Breast epithelium (tissue), 4 donors: ENCODE measurements at regions not wholly inside any gene's neighbourhood (a gene's known extent, or its start where the extent isn't known, plus 50 kb on each side); places are given as distances from the start of the nearest gene placed in this dataset.

Experiments
- DNase-seq, 2 donors: peaks; one replicate each; pipeline ENCODE4 v3.0.0-alpha.2; 2019; ENCODE audit warnings: low spot score in 2 of 2
- H3K27ac ChIP-seq, 2 donors: fragments of 200-600 bp; sonication (generic) in 1 of 2; one replicate each; pipeline ENCODE4 v1.5.1; 2016 to 2019; ENCODE audit warnings: mild to moderate bottlenecking in 1 of 2
- H3K27me3 ChIP-seq, 2 donors: fragments of 200-600 bp; sonication (generic) in 1 of 2; one replicate each; pipeline versions ENCODE4 v1.5.1 to v1.6.0; 2017 to 2019; ENCODE audit warnings: control low read depth in 1 of 2, mild to moderate bottlenecking in 1 of 2
- H3K36me3 ChIP-seq: fragments of 200-600 bp; one replicate; pipeline ENCODE4 v1.5.1; 2019
- H3K4me1 ChIP-seq, 2 donors: fragments of 200-600 bp; sonication (generic); one replicate each; pipeline ENCODE4 v1.5.1; 2016 to 2019; ENCODE audit warnings: control low read depth in 1 of 2
- H3K4me3 ChIP-seq, 3 donors: fragments of 200-600 bp; sonication (generic); 1 replicate in 2 of 3; 2 replicates in 1 of 3; pipeline ENCODE4 v1.5.1; 2016 to 2019; ENCODE audit warnings: mild to moderate bottlenecking in 3 of 3, moderate library complexity in 2 of 3
- H3K9me3 ChIP-seq, 2 donors: fragments of 200-600 bp; sonication (generic) in 1 of 2; one replicate each; pipeline ENCODE4 v1.5.1; 2016 to 2019; ENCODE audit warnings: control low read depth in 1 of 2
- CTCF ChIP-seq, 3 donors: fragments of 450-650 bp; IDR thresholded peaks; one replicate each; pipeline ENCODE4 v1.5.1; 2016 to 2017; ENCODE audit warnings: antibody characterized with exemption in 3 of 3, mild to moderate bottlenecking in 3 of 3, moderate library complexity in 3 of 3
- POLR2A ChIP-seq: fragments of 450-650 bp; IDR thresholded peaks from one replicate; pipeline ENCODE4 v1.6.1; 2016; ENCODE audit warnings: antibody characterized with exemption, mild to moderate bottlenecking, moderate library complexity
- POLR2AphosphoS5 ChIP-seq, 3 donors: sonication (generic); formaldehyde crosslinking; IDR thresholded peaks; one replicate each; pipeline ENCODE4 v1.6.1; 2017; ENCODE audit warnings: antibody characterized with exemption in 3 of 3
- intact Hi-C: fragments of 100-400 bp; cut with DNase I; formaldehyde crosslinking; loops from one replicate; pipeline ENCODE4 v1.15.1; 2023; ENCODE audit warnings: low total_unique reads

GRCh38 chr6:150738092-150738629 is 127.3 kb upstream of the MTHFD1L start:
- TF ChIP-seq POLR2AphosphoS5 (IDR thresholded peaks at IDR 0.05): no peak
- no peak for TF ChIP-seq POLR2A
- no peak for TF ChIP-seq CTCF (IDR thresholded peaks at IDR 0.05)
- intact Hi-C loops: no loop called here
- Histone ChIP-seq H3K27me3 (no peaks in the 10 kb centered on the region), H3K4me1 (no peaks in the 10 kb centered on the region), H3K27ac (peak overlapping the region; percentile 21 to 60), H3K4me3 (no peak overlapping the region), H3K36me3 (no peaks in the 10 kb centered on the region), H3K9me3 (no peaks in the 10 kb centered on the region)
- DNase-seq: no peak

DNA sequence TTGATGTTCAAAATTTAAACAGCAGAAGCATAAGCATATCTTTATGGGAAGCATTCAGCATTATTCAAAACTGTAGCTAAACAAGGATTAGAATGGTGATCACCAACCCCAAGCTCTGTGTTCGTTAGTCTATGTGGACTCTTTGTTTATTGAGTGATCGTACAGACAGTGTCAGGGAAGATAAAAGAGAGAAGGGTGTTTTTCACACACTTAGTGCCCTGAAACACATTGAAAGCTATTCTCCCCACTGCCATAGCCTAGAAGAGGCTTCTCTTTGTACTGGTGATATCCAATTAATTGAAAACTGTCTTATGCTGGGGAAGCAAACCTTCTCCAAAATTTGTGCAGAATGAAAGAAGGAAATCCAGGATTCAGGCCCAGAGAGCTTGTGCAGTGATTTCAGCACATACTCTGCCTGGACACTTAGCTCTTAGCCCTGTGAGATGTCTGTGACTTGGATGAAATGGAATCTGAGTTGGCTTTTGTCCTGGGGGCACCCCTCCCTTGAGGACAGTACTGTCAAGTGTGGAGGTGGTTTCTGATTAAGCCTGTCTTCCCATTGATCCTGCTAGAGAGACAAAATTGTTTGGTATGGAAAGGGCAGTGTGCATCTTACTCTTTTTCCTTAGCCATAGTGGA is 125.7 kb upstream of the MTHFD1L start:
- TF ChIP-seq CTCF (IDR thresholded peaks at IDR 0.05): no peak
- TF ChIP-seq POLR2AphosphoS5 (IDR thresholded peaks at IDR 0.05): no peak
- no peak for TF ChIP-seq POLR2A
- no peaks in the 10 kb centered on the region for H3K4me1 ChIP-seq
- no peaks in the 10 kb centered on the region for H3K9me3 ChIP-seq
- H3K4me3 ChIP-seq: no peak overlapping the region
- H3K36me3 ChIP-seq: no peaks in the 10 kb centered on the region
- intact Hi-C loops: no loop called here
- H3K27ac ChIP-seq: peak overlapping the region; percentile 15 to 60
- DNase-seq: no peak
- no peaks in the 10 kb centered on the region for H3K27me3 ChIP-seq

- no peak for DNase-seq
- Histone ChIP-seq H3K27ac (peak overlapping the region in 1 of 2 donors; percentile 21), H3K9me3 (no peaks in the 10 kb centered on the region), H3K36me3 (no peaks in the 10 kb centered on the region), H3K4me1 (no peaks in the 10 kb centered on the region), H3K4me3 (no peak overlapping the region), H3K27me3 (no peaks in the 10 kb centered on the region)
- intact Hi-C loops: no loop called here
- TF ChIP-seq CTCF (IDR thresholded peaks at IDR 0.05) (no peak), POLR2AphosphoS5 (IDR thresholded peaks at IDR 0.05) (no peak), POLR2A (no peak)
Measured at GRCh38 chr6:150740453-150740852, 125.0 kb upstream of the MTHFD1L start.

DNA sequence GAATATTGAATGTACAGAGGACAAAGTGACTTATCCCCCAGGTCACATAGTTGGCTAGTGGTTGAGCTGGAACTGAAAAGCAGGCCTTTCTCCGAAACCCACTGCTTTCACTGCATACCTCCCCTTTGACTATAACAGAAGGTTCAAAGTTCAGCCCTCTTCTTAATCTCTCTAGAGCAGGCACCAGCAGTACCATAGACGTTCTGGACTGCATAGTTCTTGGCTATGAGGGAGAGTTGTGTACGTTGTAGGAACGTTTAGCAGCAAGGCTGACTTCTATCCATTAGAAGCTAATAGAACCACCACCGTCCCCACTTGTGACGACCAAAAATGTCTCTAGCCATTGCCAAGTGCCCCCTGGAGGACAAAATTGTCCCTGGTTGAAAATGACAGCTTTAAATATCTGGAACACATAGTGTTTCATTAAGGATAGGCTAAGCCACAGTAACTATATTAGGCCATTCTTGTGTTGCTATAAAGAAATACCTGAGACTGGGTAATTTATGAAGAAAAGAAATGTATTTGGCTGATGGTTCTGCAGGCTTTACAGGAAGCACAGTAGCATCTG is 123.8 kb upstream of the MTHFD1L start:
- H3K27me3 ChIP-seq: no peaks in the 10 kb centered on the region
- intact Hi-C loops: no loop called here
- H3K4me3 ChIP-seq: no peak overlapping the region
- DNase-seq: no peak
- H3K36me3 ChIP-seq: no peaks in the 10 kb centered on the region
- H3K9me3 ChIP-seq: no peaks in the 10 kb centered on the region
- TF ChIP-seq POLR2AphosphoS5 (IDR thresholded peaks at IDR 0.05): no peak
- TF ChIP-seq CTCF (IDR thresholded peaks at IDR 0.05): no peak
- no peak for TF ChIP-seq POLR2A
- no peaks in the 10 kb centered on the region for H3K4me1 ChIP-seq
- peak overlapping the region in 1 of 2 donors; percentile 12 for H3K27ac ChIP-seq

- no peak for DNase-seq
- intact Hi-C loops: no loop called here
- no peaks in the 10 kb centered on the region for H3K36me3 ChIP-seq
- no peaks in the 10 kb centered on the region for H3K27me3 ChIP-seq
- no peaks in the 10 kb centered on the region for H3K9me3 ChIP-seq
- H3K27ac ChIP-seq: no peak overlapping the region
- H3K4me1 ChIP-seq: no peaks in the 10 kb centered on the region
- H3K4me3 ChIP-seq: no peak overlapping the region
- TF ChIP-seq POLR2AphosphoS5 (IDR thresholded peaks at IDR 0.05) (no peak), POLR2A (no peak), CTCF (IDR thresholded peaks at IDR 0.05) (no peak)
Measured at GRCh38 chr6:150744522-150745260, 120.8 kb upstream of the MTHFD1L start.
